NCI-H2196 treated with DMSO at 0.1 percent for 48 hours (cell line): ENCODE measurements at regions not wholly inside any gene's neighbourhood (a gene's known extent, or its start where the extent isn't known, plus 50 kb on each side); places are given as distances from the start of the nearest gene placed in this dataset.

Experiments
- DNase-seq: peaks from one replicate; lab custom pipeline; 2025; ENCODE audit not compliant: unreplicated experiment; lab: John Stamatoyannopoulos, UW

- no peak for DNase-seq
These were observed 216.0 kb downstream of the ZNF326 start for GRCh38 chr1:90210633-90211491.

DNA sequence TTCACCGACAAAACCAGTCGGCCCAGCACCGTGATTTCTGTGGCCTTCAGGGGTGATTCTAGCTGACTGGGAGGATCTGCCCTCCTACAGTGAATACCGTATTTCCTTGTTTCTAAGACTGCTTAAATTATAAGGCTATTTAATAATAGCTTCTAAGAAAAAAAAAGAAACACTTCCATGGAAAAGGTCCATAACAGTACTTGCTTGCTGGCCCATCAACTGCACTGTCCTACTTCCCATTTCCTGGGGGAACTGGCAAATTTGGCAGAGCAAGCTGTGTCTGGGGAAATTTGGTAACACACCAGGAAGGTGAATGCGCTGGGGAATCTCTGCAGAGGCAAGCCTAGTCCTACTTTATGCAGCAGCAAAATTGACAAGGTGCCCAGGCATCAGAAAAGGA lies 214.0 kb downstream of the ZNF326 start:
- no peak for DNase-seq

DNA sequence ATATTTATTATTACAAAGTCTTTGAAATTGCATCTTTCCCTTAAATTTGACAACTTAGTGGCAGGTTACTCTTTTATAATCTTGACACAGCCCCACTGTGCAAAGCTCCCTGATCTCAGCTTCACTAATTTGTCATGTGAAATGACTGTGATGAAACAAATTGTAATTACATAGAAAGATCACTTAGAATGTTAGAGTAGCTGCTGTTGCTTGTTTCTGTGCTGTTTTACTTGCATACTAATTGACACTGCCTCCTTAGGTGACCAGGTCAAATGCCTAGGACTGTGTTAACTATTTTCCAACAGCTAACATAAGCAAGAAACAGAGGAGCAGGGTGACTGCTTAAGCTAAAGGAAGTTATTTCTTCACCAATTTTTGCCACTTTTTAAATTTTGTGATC lies 211.3 kb downstream of the ZNF326 start:
- no peak for DNase-seq

DNA sequence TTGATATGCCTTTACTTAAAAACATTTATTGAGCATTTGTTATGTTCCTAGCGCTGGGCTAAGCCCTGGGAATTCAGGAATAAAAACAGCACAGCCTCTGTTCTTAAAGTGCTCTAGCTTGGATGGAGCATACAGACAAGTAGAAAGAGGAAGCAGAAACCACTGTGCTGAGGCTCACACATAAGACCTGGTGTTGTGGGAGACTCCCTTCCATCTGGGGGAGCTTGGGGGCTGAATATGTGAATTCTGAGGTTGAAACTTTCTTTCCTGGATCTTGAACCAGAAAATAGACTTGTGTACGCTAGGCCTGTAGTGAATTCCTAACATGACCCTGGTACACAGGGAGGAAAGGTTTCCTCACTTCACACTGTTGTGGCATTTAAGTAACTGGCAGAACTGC lies 209.9 kb downstream of the ZNF326 start:
- no peak for DNase-seq

GRCh38 chr1:90204023-90204590 lies 209.2 kb downstream of the ZNF326 start:
- DNase-seq: no peak

DNA sequence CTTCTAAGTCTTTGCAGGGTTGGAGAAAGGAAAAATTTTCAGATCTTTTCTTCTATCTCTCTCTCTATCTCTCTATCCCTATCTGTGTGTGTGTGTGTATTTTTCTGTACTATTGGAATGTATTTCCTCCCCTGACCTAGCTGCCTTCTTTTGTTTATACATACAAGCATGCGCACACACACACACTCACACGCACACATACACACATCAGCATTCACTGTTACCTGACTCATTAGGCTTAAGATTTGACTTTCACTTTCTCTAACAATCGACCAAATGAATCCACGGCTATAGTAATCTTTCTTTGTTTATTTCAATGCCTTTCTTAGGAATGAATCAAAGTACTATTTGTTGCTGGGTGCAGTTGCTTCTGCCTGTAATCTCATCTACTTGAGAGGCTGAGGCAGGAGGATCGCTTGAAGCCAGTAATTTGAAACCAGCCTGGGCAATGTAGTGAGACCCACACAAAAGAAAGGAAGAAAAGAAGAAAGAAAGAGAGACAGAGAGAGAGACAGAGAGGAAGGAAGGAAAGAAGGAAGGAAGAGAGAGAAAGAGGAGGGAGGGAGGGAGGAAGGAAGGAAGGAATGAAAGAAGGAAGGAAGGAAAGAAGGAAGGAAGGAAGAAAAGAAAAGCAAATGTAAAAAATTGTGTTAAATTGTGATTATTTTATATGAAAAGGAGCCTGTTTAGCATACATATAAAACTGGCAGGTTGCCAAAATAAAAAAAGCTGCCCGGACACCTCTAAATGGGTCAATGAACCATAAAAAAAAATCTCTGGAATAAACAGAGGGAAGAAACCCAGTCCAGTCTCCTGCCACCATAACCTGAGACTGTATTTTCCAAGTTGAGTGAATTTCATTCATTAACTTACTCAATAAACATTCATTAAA lies 206.8 kb downstream of the ZNF326 start:
- DNase-seq: no peak

GRCh38 chr1:90200646-90201205 lies 205.8 kb downstream of the ZNF326 start:
- no peak for DNase-seq

DNA sequence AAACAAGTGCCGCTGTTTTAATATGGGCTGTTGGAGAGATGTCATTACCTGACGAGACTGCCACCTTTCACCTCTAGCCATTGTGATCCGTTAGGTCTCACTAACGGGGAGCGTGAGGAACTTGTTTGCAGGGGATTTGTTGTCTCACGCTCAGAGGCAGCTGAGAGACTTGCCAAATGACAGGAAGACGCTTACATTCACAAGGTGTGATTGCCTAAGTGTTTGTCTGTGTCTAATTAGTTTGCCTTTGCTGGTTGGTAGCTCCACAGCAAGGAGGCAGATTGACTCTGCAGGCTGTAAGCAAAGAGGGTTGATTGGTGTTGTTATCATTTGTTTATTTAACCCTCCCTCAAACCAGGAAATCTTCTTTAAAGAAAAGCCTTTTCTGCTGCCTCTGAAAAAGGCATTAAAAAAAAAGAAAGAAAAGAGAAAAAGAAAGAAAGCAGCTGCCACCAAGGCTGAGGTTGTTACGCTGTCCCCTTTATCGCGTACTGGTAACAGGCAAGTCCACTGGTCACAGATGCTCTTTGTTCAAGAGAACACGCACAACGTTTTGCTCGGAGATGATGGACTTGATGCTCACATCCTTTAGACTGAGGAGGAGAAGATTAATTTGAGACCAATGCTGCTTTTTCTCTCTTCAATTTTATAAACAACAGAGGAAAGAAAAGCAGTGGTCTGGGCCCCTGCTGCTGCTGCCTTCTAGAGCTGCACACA lies 203.9 kb downstream of the ZNF326 start:
- DNase-seq: no peak

DNA sequence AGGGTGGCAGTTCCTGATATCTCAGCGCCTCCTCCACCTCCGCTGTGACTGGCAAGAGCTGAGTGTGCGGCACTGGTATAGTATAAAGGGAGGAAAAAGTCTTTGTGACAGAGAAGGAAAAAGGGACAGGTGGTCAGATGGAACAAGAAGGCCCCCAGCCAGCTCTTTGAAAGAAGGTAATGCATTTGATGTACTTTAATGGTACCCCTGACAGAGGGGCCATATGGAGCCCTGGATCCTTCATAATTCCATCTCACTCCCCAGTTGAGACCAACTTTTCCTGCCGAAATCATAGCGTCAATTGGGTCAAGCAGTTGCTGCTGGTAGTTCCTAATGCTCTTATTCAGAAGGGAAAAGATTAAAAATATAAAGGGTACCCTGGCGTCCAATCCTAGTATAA lies 198.2 kb downstream of the ZNF326 start:
- no peak for DNase-seq

DNA sequence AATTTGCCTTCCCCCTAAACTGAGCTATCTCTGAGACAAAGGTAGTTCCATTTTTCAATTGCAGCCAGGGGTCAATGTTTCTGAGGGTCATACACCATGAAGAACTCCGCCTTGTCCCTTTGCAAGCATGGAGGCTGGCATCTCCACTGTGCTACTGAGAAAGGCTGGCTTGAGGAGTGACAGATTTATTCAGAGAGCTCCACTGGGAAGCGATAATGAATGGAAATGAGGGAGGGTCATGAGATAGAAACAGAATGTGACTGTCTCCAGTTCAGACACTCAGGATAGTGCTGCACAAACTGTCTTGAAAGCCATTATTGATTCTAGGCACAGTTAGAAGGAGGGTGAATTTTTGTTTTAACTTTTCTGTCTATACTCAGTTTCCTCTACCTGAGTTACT lies 197.5 kb downstream of the ZNF326 start:
- no peak for DNase-seq

DNA sequence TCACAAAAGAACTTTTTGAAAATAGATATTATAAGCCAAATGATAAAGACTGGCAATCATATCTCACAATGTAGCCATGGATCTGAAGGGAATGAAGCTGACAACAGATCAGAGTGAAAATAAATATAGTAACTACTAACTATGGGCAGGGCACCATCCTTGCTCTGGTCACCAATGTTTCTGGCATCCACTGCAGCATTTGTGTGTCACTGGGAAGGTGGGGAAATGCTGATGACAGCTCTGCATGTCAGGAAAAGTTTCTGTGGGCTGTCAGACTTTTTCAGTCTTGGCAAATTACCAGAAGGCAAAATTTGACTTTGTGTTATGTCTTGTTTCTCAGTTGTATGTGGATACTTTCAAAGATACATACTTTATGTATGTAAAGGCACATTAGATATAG lies 195.6 kb downstream of the ZNF326 start:
- DNase-seq: no peak

GRCh38 chr1:90189889-90190288 lies 195.0 kb downstream of the ZNF326 start:
- no peak for DNase-seq

GRCh38 chr1:90187323-90187585 lies 192.3 kb downstream of the ZNF326 start:
- DNase-seq: no peak

DNA sequence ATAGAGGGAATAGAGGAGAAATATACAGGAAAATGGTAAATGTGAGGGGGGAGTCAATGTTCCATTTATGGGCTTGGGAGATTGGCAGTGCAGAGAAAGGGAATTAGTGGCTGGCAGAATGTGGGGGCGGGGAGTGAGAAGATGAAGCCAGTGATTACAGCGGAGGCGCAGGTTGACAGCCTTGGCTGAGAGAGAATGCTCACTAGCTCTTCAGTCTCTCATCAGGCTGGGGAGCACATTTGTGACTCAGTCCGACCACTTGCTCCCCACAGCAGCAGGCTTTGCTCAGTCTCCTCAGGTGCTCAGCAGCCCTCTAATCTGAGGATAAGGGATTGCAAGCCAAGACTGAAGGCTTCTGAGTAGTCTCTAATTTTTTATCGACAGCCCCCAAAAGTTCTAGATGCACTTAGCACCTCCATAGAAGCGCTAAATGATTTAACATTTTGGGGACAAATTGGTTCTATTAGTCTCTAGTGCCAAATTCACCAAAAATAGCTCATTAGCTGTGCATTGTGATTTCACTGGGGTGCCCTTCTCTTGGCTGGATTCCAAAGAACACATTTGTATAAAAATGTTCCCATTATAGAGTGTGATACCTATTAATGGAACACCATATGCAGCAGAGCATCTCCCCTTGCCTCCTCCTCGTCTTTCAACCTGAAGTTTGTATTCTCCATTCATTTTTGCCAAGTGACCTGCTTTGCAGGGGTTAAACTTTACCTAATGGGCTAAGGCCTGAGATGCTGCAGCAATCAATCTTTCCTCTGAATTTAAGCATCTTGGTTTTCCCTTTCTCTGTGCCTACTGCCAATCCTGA lies 191.8 kb downstream of the ZNF326 start:
- DNase-seq: no peak

GRCh38 chr1:90176530-90176929 lies 181.6 kb downstream of the ZNF326 start:
- DNase-seq: no peak

GRCh38 chr1:90175490-90176167 lies 180.7 kb downstream of the ZNF326 start:
- DNase-seq: no peak

DNA sequence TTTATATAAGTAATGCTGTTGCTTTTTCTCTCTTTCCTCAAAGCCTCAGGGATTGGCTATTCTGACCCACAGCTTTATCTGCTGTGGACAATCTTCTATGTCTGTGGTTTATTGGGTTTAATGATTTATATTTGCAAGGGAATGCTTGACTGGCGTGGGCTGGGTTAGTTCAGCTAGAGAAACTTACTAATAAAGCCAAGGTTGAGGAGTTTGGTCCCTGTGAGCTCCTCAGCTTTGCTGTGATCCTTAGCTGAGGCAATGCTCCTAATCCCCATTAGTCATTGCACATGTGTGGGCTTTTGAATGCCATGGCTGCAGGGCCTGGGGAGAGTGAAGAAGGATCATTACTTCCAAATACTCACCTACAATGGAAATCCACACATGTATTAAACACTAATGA lies 179.3 kb downstream of the ZNF326 start:
- DNase-seq: no peak

DNA sequence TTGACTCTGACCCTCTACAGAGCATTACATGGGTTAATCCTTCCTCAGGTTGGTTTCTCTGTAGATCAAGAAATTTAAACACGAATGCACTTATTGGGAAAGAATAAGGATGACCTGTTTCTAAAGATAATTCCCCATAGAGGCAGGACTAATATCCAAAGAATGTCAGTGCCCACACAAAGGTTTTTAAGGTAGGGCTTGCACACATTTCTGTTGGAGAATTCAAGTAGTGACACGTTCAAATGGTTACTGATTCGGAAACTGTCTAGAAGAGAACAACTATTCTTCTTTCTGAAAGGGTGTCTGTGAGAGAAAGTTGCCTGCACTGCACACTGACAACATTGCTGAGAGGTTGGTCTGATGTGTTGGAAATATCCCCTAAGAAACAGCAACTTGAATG lies 167.3 kb downstream of the ZNF326 start:
- no peak for DNase-seq

DNA sequence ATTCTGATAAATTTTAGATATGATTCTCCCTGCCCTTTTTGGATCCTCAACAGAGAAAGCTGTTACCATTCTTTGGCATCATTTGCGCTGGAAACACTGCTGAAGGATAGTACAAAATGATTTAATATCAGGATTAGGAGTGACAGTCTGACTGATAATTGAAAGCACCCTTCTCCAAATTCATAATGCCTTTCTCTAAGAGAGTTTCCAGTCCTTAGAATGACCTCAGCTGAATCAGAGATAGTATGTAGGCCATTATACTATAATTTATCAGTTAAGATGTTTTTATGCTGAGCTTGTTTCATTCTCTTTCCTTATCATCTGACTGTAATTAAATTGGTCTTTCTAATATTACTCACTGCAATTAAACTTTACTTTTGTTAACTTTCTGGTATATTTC lies 166.7 kb downstream of the ZNF326 start:
- DNase-seq: no peak
